ENCODE measurements at regions not wholly inside any gene's neighbourhood (a gene's known extent, or its start where the extent isn't known, plus 50 kb on each side); places are given as distances from the start of the nearest gene placed in this dataset.

- Histone ChIP-seq H3K27ac (replicated peaks) (no peak overlapping the region), H3K4me3 (replicated peaks; ENCODE audit: insufficient read depth, low read length) (no peak overlapping the region), H3K27me3 (ENCODE audit: insufficient read depth, poor library complexity, severe bottlenecking) (no peaks in the 10 kb centered on the region)
- no peak for DNase-seq (ENCODE audit: low read depth in 1 of 2, low spot score in 1 of 2)
- TF ChIP-seq SPI1 (IDR thresholded peaks at IDR 0.05; ENCODE audit: borderline replicate concordance, low read depth) (no peak), GABPA (IDR thresholded peaks at IDR 0.05; ENCODE audit: low read depth) (no peak), CTCF (IDR thresholded peaks at IDR 0.05; ENCODE audit: insufficient read depth, low read length) (no peak), POLR2AphosphoS5 (IDR thresholded peaks at IDR 0.05; ENCODE audit: low read depth) (no peak)
- TF ChIP-seq, protein P1, sequence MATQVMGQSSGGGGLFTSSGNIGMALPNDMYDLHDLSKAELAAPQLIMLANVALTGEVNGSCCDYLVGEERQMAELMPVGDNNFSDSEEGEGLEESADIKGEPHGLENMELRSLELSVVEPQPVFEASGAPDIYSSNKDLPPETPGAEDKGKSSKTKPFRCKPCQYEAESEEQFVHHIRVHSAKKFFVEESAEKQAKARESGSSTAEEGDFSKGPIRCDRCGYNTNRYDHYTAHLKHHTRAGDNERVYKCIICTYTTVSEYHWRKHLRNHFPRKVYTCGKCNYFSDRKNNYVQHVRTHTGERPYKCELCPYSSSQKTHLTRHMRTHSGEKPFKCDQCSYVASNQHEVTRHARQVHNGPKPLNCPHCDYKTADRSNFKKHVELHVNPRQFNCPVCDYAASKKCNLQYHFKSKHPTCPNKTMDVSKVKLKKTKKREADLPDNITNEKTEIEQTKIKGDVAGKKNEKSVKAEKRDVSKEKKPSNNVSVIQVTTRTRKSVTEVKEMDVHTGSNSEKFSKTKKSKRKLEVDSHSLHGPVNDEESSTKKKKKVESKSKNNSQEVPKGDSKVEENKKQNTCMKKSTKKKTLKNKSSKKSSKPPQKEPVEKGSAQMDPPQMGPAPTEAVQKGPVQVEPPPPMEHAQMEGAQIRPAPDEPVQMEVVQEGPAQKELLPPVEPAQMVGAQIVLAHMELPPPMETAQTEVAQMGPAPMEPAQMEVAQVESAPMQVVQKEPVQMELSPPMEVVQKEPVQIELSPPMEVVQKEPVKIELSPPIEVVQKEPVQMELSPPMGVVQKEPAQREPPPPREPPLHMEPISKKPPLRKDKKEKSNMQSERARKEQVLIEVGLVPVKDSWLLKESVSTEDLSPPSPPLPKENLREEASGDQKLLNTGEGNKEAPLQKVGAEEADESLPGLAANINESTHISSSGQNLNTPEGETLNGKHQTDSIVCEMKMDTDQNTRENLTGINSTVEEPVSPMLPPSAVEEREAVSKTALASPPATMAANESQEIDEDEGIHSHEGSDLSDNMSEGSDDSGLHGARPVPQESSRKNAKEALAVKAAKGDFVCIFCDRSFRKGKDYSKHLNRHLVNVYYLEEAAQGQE (IDR thresholded peaks at IDR 0.05; ENCODE audit: insufficient replicate concordance, low read depth), result no peak
Observed at GRCh38 chr6:137746264-137746663, 120.8 kb upstream of the TNFAIP3 start.

GRCh38 chr6:137749696-137750211 lies 117.3 kb upstream of the TNFAIP3 start:
- Histone ChIP-seq H3K4me3 (replicated peaks; ENCODE audit: insufficient read depth, low read length) (no peak overlapping the region), H3K27me3 (ENCODE audit: insufficient read depth, poor library complexity, severe bottlenecking) (no peaks in the 10 kb centered on the region), H3K27ac (replicated peaks) (no peak overlapping the region)
- no peak for DNase-seq (ENCODE audit: low read depth in 1 of 2, low spot score in 1 of 2)
- TF ChIP-seq CTCF (IDR thresholded peaks at IDR 0.05; ENCODE audit: insufficient read depth, low read length), result no peak
- no peak for TF ChIP-seq GABPA (IDR thresholded peaks at IDR 0.05; ENCODE audit: low read depth)
- no peak for TF ChIP-seq SPI1 (IDR thresholded peaks at IDR 0.05; ENCODE audit: borderline replicate concordance, low read depth)
- TF ChIP-seq POLR2AphosphoS5 (IDR thresholded peaks at IDR 0.05; ENCODE audit: low read depth), result no peak
- TF ChIP-seq, protein P1 (IDR thresholded peaks at IDR 0.05; ENCODE audit: insufficient replicate concordance, low read depth), result no peak

- TF ChIP-seq POLR2AphosphoS5 (IDR thresholded peaks at IDR 0.05; ENCODE audit: low read depth), result no peak
- TF ChIP-seq SPI1 (IDR thresholded peaks at IDR 0.05; ENCODE audit: borderline replicate concordance, low read depth), result no peak
- no peak for TF ChIP-seq CTCF (IDR thresholded peaks at IDR 0.05; ENCODE audit: insufficient read depth, low read length)
- Histone ChIP-seq H3K27ac (replicated peaks) (no peak overlapping the region), H3K4me3 (replicated peaks; ENCODE audit: insufficient read depth, low read length) (no peak overlapping the region), H3K27me3 (ENCODE audit: insufficient read depth, poor library complexity, severe bottlenecking) (no peaks in the 10 kb centered on the region)
- no peak for DNase-seq (ENCODE audit: low read depth in 1 of 2, low spot score in 1 of 2)
Observed at GRCh38 chr6:137750297-137750696, 116.8 kb upstream of the TNFAIP3 start.

Measured in HL-60 (cell line).